ENCODE measurements at regions not wholly inside any gene's neighbourhood (a gene's known extent, or its start where the extent isn't known, plus 50 kb on each side); places are given as distances from the start of the nearest gene placed in this dataset.

- H3K4me1 ChIP-seq, result no peaks in the 10 kb centered on the region
- intact Hi-C loops (cut with micrococcal nuclease; ENCODE audit: unreplicated experiment), result no loop called here
- no peaks in the 10 kb centered on the region for H3K9me3 ChIP-seq
- no peak overlapping the region for H3K4me3 Mint-ChIP-seq (ENCODE audit: unreplicated experiment)
- H3K4me1 Mint-ChIP-seq (ENCODE audit: low read depth, unreplicated experiment), result no peaks in the 10 kb centered on the region
- ChIA-PET CTCF (no interaction called here), POLR2A (no interaction called here)
- no TSS peak for BruUV-seq (replicated peaks)
- H3K9me3 Mint-ChIP-seq (ENCODE audit: unreplicated experiment), result no peaks in the 10 kb centered on the region
- no peak overlapping the region for H3K4me3 ChIP-seq (ENCODE audit: low read depth, low read length)
- no peaks in the 10 kb centered on the region for H3K27me3 ChIP-seq (replicated peaks; ENCODE audit: control insufficient read depth, insufficient read depth, low read length)
- no peaks in the 10 kb centered on the region for H3K27me3 Mint-ChIP-seq (ENCODE audit: insufficient read depth, unreplicated experiment)
- no peak for DNase-seq
- no peak overlapping the region for H3K27ac Mint-ChIP-seq (ENCODE audit: unreplicated experiment)
- TF ChIP-seq CTCF (IDR thresholded peaks at IDR 0.05; ENCODE audit: insufficient read depth in 1 of 2, low read depth in 1 of 2, low read length in 1 of 2, severe bottlenecking in 1 of 2, unreplicated experiment in 1 of 2), result no peak
- H3K36me3 Mint-ChIP-seq (ENCODE audit: insufficient read depth, unreplicated experiment), result no peaks in the 10 kb centered on the region
- no peaks in the 10 kb centered on the region for H3K36me3 ChIP-seq (ENCODE audit: control insufficient read depth, insufficient read depth, low read length)
Observed at GRCh38 chr1:221089803-221090202, 210.6 kb downstream of the HLX start.

GRCh38 chr1:221093903-221094791, 214.9 kb downstream of the HLX start:
- Mint-ChIP-seq H3K4me3 (ENCODE audit: unreplicated experiment) (no peak overlapping the region), H3K27me3 (ENCODE audit: insufficient read depth, unreplicated experiment) (peaks cover 2% of the 10 kb centered on the region), H3K4me1 (ENCODE audit: low read depth, unreplicated experiment) (no peaks in the 10 kb centered on the region), H3K27ac (ENCODE audit: unreplicated experiment) (no peak overlapping the region), H3K9me3 (ENCODE audit: unreplicated experiment) (no peaks in the 10 kb centered on the region), H3K36me3 (ENCODE audit: insufficient read depth, unreplicated experiment) (no peaks in the 10 kb centered on the region)
- H3K4me1 ChIP-seq, result no peaks in the 10 kb centered on the region
- no peaks in the 10 kb centered on the region for H3K27me3 ChIP-seq (replicated peaks; ENCODE audit: control insufficient read depth, insufficient read depth, low read length)
- DNase-seq, result no peak
- POLR2A ChIA-PET, result no interaction called here
- CTCF ChIA-PET, result no interaction called here
- no peaks in the 10 kb centered on the region for H3K9me3 ChIP-seq
- H3K36me3 ChIP-seq (ENCODE audit: control insufficient read depth, insufficient read depth, low read length), result no peaks in the 10 kb centered on the region
- no peak for TF ChIP-seq CTCF (IDR thresholded peaks at IDR 0.05; ENCODE audit: insufficient read depth in 1 of 2, low read depth in 1 of 2, low read length in 1 of 2, severe bottlenecking in 1 of 2, unreplicated experiment in 1 of 2)
- no TSS peak for BruUV-seq (replicated peaks)
- intact Hi-C loops (cut with micrococcal nuclease; ENCODE audit: unreplicated experiment), result no loop called here
- no peak overlapping the region for H3K4me3 ChIP-seq (ENCODE audit: low read depth, low read length)

- H3K27me3 ChIP-seq (replicated peaks; ENCODE audit: control insufficient read depth, insufficient read depth, low read length), result no peaks in the 10 kb centered on the region
- ChIA-PET POLR2A (no interaction called here), CTCF (no interaction called here)
- Mint-ChIP-seq H3K27ac (ENCODE audit: unreplicated experiment) (no peak overlapping the region), H3K27me3 (ENCODE audit: insufficient read depth, unreplicated experiment) (peaks cover 5% of the 10 kb centered on the region), H3K9me3 (ENCODE audit: unreplicated experiment) (no peaks in the 10 kb centered on the region), H3K4me1 (ENCODE audit: low read depth, unreplicated experiment) (no peaks in the 10 kb centered on the region), H3K36me3 (ENCODE audit: insufficient read depth, unreplicated experiment) (no peaks in the 10 kb centered on the region), H3K4me3 (ENCODE audit: unreplicated experiment) (no peak overlapping the region)
- no peak for TF ChIP-seq CTCF (IDR thresholded peaks at IDR 0.05; ENCODE audit: insufficient read depth in 1 of 2, low read depth in 1 of 2, low read length in 1 of 2, severe bottlenecking in 1 of 2, unreplicated experiment in 1 of 2)
- no peak overlapping the region for H3K4me3 ChIP-seq (ENCODE audit: low read depth, low read length)
- no peaks in the 10 kb centered on the region for H3K36me3 ChIP-seq (ENCODE audit: control insufficient read depth, insufficient read depth, low read length)
- H3K9me3 ChIP-seq, result no peaks in the 10 kb centered on the region
- intact Hi-C loops (cut with micrococcal nuclease; ENCODE audit: unreplicated experiment), result no loop called here
- BruUV-seq (replicated peaks), result no TSS peak
- H3K4me1 ChIP-seq, result no peaks in the 10 kb centered on the region
- DNase-seq, result no peak
Observed at GRCh38 chr1:221097479-221098281, 218.4 kb downstream of the HLX start.

Data from Caco-2 (cell line).